ENCODE measurements at regions not wholly inside any gene's neighbourhood (a gene's known extent, or its start where the extent isn't known, plus 50 kb on each side); places are given as distances from the start of the nearest gene placed in this dataset.
A peak's percentile ranks its signal among the peaks of the same experiment; 100 is the strongest.

DNA sequence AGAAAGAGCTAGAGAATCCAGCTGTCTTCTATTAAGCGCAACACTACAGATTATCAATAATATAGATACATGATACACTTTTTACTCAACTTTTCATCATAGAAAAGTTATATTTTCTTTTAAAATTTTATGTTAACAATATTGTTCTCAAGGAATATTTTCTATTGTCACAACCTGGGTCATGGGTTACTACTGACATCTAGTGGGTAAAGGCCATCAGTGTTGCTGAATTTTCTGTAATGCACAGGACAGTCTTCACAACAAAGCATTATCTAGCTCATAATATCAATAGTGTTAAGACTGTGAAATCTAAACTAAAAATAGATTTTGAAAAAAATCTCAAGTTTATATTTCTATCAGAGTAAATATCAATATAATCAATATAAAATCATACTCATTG lies 209.8 kb downstream of the ZNF33B start:
- Histone ChIP-seq H3K36me3 (no peaks in the 10 kb centered on the region), H3K4me3 (no peak overlapping the region), H3K27ac (no peak overlapping the region), H3K27me3 (replicated peaks in 1 of 7) (no peaks in the 10 kb centered on the region), H3K9me3 (no peaks in the 10 kb centered on the region), H3K4me1 (no peaks in the 10 kb centered on the region)
- 67 to 92% (median 75%) methylated on average over 1 of the region's 1 CpG for WGBS, 5 donors
- no peak for DNase-seq
- intact Hi-C loops (cut with DNase I; ENCODE audit: low total_unique reads) = no loop called here
- TF ChIP-seq, protein P1, sequence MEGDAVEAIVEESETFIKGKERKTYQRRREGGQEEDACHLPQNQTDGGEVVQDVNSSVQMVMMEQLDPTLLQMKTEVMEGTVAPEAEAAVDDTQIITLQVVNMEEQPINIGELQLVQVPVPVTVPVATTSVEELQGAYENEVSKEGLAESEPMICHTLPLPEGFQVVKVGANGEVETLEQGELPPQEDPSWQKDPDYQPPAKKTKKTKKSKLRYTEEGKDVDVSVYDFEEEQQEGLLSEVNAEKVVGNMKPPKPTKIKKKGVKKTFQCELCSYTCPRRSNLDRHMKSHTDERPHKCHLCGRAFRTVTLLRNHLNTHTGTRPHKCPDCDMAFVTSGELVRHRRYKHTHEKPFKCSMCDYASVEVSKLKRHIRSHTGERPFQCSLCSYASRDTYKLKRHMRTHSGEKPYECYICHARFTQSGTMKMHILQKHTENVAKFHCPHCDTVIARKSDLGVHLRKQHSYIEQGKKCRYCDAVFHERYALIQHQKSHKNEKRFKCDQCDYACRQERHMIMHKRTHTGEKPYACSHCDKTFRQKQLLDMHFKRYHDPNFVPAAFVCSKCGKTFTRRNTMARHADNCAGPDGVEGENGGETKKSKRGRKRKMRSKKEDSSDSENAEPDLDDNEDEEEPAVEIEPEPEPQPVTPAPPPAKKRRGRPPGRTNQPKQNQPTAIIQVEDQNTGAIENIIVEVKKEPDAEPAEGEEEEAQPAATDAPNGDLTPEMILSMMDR (IDR thresholded peaks at IDR 0.05 in 8 of 11, conservative IDR thresholded peaks at IDR 0.05 in 3 of 11) = peak in 4 of 11 experiments; percentile 10 to 28 (median 22)
- no peak for TF ChIP-seq POLR2A (IDR thresholded peaks at IDR 0.05)

DNA sequence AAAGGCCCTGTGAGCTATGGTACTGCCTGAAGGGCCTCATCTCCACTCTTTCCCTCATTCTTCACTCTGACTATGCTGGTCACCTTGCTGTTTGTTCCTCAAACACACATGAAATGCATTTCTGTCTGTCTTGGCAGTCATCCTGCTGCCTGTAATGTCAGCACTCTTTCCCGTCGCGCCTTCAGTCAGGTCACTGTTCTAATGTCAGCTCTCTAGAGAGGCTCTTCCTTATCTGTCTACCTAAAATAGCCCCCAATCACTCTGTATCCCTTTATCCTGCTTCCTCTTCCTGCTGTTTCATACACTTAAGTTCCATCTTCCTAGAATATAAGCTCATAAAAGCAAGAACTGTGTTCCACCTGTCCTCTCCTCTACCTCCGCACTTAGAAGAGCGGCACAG lies 215.5 kb downstream of the ZNF33B start:
- DNase-seq = no peak
- Histone ChIP-seq H3K36me3 (no peaks in the 10 kb centered on the region), H3K27me3 (replicated peaks in 1 of 7) (no peaks in the 10 kb centered on the region), H3K9me3 (peaks cover 0 to 3% (median 0%) of the 10 kb centered on the region in 8 donors), H3K4me3 (no peak overlapping the region), H3K4me1 (no peaks in the 10 kb centered on the region), H3K27ac (no peak overlapping the region)
- intact Hi-C loops (cut with DNase I; ENCODE audit: low total_unique reads) = no loop called here
- TF ChIP-seq POLR2AphosphoS5 (IDR thresholded peaks at IDR 0.05) = no peak
- TF ChIP-seq, protein P1 (IDR thresholded peaks at IDR 0.05 in 8 of 11, conservative IDR thresholded peaks at IDR 0.05 in 3 of 11) = no peak
- no peak for TF ChIP-seq POLR2A (IDR thresholded peaks at IDR 0.05)
- 73 to 94% (median 85%) methylated on average over 5 of the region's 5 CpGs for WGBS, 5 donors

DNA sequence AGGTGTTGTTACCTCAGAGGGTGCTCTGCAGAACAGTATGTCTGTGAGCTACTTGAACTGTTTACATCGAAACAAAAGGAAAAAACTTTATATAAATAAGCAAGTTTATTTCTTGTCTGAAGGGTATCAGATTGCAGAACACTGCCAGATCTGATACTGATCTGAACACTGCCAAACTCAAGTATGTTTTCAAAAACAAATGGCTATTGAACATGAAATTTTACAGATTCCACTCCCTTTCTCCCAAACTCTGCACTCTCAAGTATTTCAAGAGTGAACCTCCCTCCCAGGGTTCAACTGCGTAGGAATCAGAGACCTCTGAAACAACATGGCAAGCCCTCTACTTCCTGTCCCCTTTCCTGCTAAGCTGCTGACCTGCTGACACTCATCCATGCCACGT lies 216.6 kb downstream of the ZNF33B start:
- DNase-seq = no peak
- H3K27ac ChIP-seq = no peak overlapping the region
- no peak for TF ChIP-seq POLR2AphosphoS5 (IDR thresholded peaks at IDR 0.05)
- no peak for TF ChIP-seq POLR2A (IDR thresholded peaks at IDR 0.05)
- TF ChIP-seq, protein P1 (IDR thresholded peaks at IDR 0.05 in 8 of 11, conservative IDR thresholded peaks at IDR 0.05 in 3 of 11) = no peak
- no peak overlapping the region for H3K4me3 ChIP-seq
- intact Hi-C loops (cut with DNase I; ENCODE audit: low total_unique reads) = no loop called here
- WGBS, 5 donors = 34 to 65% (median 53%) methylated on average over 3 of the region's 3 CpGs
- peaks cover 0 to 3% (median 0%) of the 10 kb centered on the region in 8 donors for H3K9me3 ChIP-seq
- no peaks in the 10 kb centered on the region for H3K36me3 ChIP-seq
- H3K4me1 ChIP-seq = no peaks in the 10 kb centered on the region
- no peaks in the 10 kb centered on the region for H3K27me3 ChIP-seq (replicated peaks in 1 of 7)

DNA sequence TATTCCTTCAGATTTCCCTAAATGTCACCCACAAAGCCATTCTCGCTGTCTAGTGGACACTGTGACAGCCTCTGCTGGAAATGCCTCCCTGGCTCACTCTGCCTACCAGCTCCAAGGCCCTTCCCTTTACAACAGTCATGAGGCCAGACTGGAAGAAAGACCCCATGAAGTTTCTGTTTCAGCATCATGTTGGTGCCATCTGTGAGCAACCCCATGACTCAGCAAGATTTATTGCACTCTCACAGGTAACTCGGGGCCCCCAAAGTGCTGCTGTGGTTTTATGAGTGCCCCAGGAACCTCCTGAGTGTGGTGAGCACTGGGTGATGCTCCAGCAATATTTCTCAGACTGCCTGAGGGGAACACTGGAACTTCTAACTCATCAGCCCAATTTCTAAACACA lies 218.6 kb downstream of the ZNF33B start:
- peaks cover 0 to 3% (median 0%) of the 10 kb centered on the region in 8 donors for H3K9me3 ChIP-seq
- no peaks in the 10 kb centered on the region for H3K4me1 ChIP-seq
- no peaks in the 10 kb centered on the region for H3K27me3 ChIP-seq (replicated peaks in 1 of 7)
- no peak for DNase-seq
- intact Hi-C loops (cut with DNase I; ENCODE audit: low total_unique reads) = no loop called here
- no peaks in the 10 kb centered on the region for H3K36me3 ChIP-seq
- H3K27ac ChIP-seq = no peak overlapping the region
- TF ChIP-seq POLR2A (IDR thresholded peaks at IDR 0.05) (no peak), POLR2AphosphoS5 (IDR thresholded peaks at IDR 0.05) (no peak)
- TF ChIP-seq, protein P1 (IDR thresholded peaks at IDR 0.05 in 8 of 11, conservative IDR thresholded peaks at IDR 0.05 in 3 of 11) = no peak
- H3K4me3 ChIP-seq = no peak overlapping the region
- WGBS, 5 donors = 39 to 54% (median 47%) methylated on average over 2 of the region's 2 CpGs
